ENCODE measurements at regions not wholly inside any gene's neighbourhood (a gene's known extent, or its start where the extent isn't known, plus 50 kb on each side); places are given as distances from the start of the nearest gene placed in this dataset.

- H3K36me3 Mint-ChIP-seq (ENCODE audit: low read depth), result no peaks in the 10 kb centered on the region
- peaks cover 20% of the 10 kb centered on the region for H3K4me1 Mint-ChIP-seq
- H3K4me3 Mint-ChIP-seq, result no peak overlapping the region
- no peaks in the 10 kb centered on the region for H3K9me3 Mint-ChIP-seq
- TF ChIP-seq CTCF (IDR thresholded peaks at IDR 0.05), result no peak
- H3K27me3 Mint-ChIP-seq (ENCODE audit: low read depth, poor library complexity), result no peaks in the 10 kb centered on the region
- H3K27ac Mint-ChIP-seq, result no peak overlapping the region
- no peak for DNase-seq
Measured at GRCh38 chr1:73593364-73593763, 604.6 kb downstream of the LRRIQ3 start.

- no peak for TF ChIP-seq CTCF (IDR thresholded peaks at IDR 0.05)
- no peaks in the 10 kb centered on the region for H3K36me3 Mint-ChIP-seq (ENCODE audit: low read depth)
- no peak for DNase-seq
- H3K4me1 Mint-ChIP-seq, result no peaks in the 10 kb centered on the region
- no peak overlapping the region for H3K4me3 Mint-ChIP-seq
- no peak overlapping the region for H3K27ac Mint-ChIP-seq
- H3K27me3 Mint-ChIP-seq (ENCODE audit: low read depth, poor library complexity), result no peaks in the 10 kb centered on the region
- no peaks in the 10 kb centered on the region for H3K9me3 Mint-ChIP-seq
Measured at GRCh38 chr1:73587080-73587479, 610.9 kb downstream of the LRRIQ3 start.

GRCh38 chr1:73577206-73577605 is 620.8 kb downstream of the LRRIQ3 start:
- DNase-seq, result no peak
- Mint-ChIP-seq H3K27ac (no peak overlapping the region), H3K4me3 (no peak overlapping the region), H3K4me1 (no peaks in the 10 kb centered on the region), H3K36me3 (ENCODE audit: low read depth) (no peaks in the 10 kb centered on the region), H3K27me3 (ENCODE audit: low read depth, poor library complexity) (no peaks in the 10 kb centered on the region), H3K9me3 (peaks cover 12% of the 10 kb centered on the region)
- TF ChIP-seq CTCF (IDR thresholded peaks at IDR 0.05), result no peak

- TF ChIP-seq CTCF (IDR thresholded peaks at IDR 0.05), result no peak
- no peaks in the 10 kb centered on the region for H3K4me1 Mint-ChIP-seq
Measured at GRCh38 chr1:73576083-73576482, 621.9 kb downstream of the LRRIQ3 start.

GRCh38 chr1:73564294-73564693 is 633.7 kb downstream of the LRRIQ3 start:
- no peak for TF ChIP-seq CTCF (IDR thresholded peaks at IDR 0.05)
- no peak for DNase-seq
- no peak overlapping the region for H3K4me3 Mint-ChIP-seq
- H3K9me3 Mint-ChIP-seq, result peaks cover 12% of the 10 kb centered on the region
- H3K27ac Mint-ChIP-seq, result no peak overlapping the region
- H3K4me1 Mint-ChIP-seq, result no peaks in the 10 kb centered on the region
- peaks cover 4% of the 10 kb centered on the region for H3K27me3 Mint-ChIP-seq (ENCODE audit: low read depth, poor library complexity)
- H3K36me3 Mint-ChIP-seq (ENCODE audit: low read depth), result no peaks in the 10 kb centered on the region

More at GRCh38 chr1:73576083-73576482, 621.9 kb downstream of the LRRIQ3 start:
- Mint-ChIP-seq H3K4me3 (no peak overlapping the region), H3K9me3 (peaks cover 9% of the 10 kb centered on the region), H3K36me3 (ENCODE audit: low read depth) (no peaks in the 10 kb centered on the region), H3K27ac (no peak overlapping the region), H3K27me3 (ENCODE audit: low read depth, poor library complexity) (no peaks in the 10 kb centered on the region)
- no peak for DNase-seq

GRCh38 chr1:73556270-73556669 is 641.7 kb downstream of the LRRIQ3 start:
- DNase-seq, result no peak
- TF ChIP-seq CTCF (IDR thresholded peaks at IDR 0.05), result no peak
- no peak overlapping the region for H3K27ac Mint-ChIP-seq
- no peaks in the 10 kb centered on the region for H3K36me3 Mint-ChIP-seq (ENCODE audit: low read depth)
- no peaks in the 10 kb centered on the region for H3K4me1 Mint-ChIP-seq
- H3K4me3 Mint-ChIP-seq, result no peak overlapping the region
- peaks cover 24% of the 10 kb centered on the region for H3K9me3 Mint-ChIP-seq
- no peaks in the 10 kb centered on the region for H3K27me3 Mint-ChIP-seq (ENCODE audit: low read depth, poor library complexity)

Data from nephron progenitor cell (in vitro differentiated cells).